Osteoblast (primary cell): ENCODE measurements at regions not wholly inside any gene's neighbourhood (a gene's known extent, or its start where the extent isn't known, plus 50 kb on each side); places are given as distances from the start of the nearest gene placed in this dataset.

ENCODE experiments used
- DNase-seq: peaks from one replicate; pipeline ENCODE4 v3.0.0; 2011; ENCODE audit warnings: low spot score, mixed read lengths; ENCODE audit not compliant: insufficient read length; ENCODE audit errors: missing footprints
- H2AFZ ChIP-seq: 2 replicates; pipeline ENCODE4 v1.6.0; 2011; ENCODE audit warnings: mild to moderate bottlenecking, low read length
- H3K27ac ChIP-seq: 2 replicates; pipeline ENCODE4 v1.5.1; 2011; ENCODE audit warnings: mild to moderate bottlenecking, low read depth, low read length, moderate library complexity
- H3K27me3 ChIP-seq: 2 replicates; pipeline ENCODE4 v1.6.0; 2012; ENCODE audit warnings: mild to moderate bottlenecking, control low read depth, inconsistent platforms, low read length, moderate library complexity; ENCODE audit not compliant: insufficient read depth
- H3K36me3 ChIP-seq: 2 replicates; pipeline ENCODE4 v1.5.1; 2011; ENCODE audit warnings: mild to moderate bottlenecking, low read length, control low read depth, moderate library complexity; ENCODE audit not compliant: insufficient read depth
- H3K4me1 ChIP-seq: 2 replicates; pipeline ENCODE4 v1.5.1; 2011; ENCODE audit warnings: mild to moderate bottlenecking, low read length, control low read depth, moderate library complexity; ENCODE audit not compliant: insufficient read depth
- H3K4me2 ChIP-seq: 2 replicates; pipeline ENCODE4 v1.6.0; 2011; ENCODE audit warnings: mild to moderate bottlenecking, low read length; ENCODE audit not compliant: insufficient read depth
- H3K4me3 ChIP-seq: fragments of 200-600 bp; sonication (generic); 3 replicates; pipeline ENCODE4 v1.5.1; 2012; ENCODE audit warnings: mild to moderate bottlenecking, low read length, inconsistent platforms; ENCODE audit not compliant: insufficient read depth
- H3K79me2 ChIP-seq: 2 replicates; pipeline ENCODE4 v1.6.0; 2012; ENCODE audit warnings: mild to moderate bottlenecking, low read length, control low read depth, inconsistent platforms; ENCODE audit not compliant: insufficient read depth
- H3K9me3 ChIP-seq: 2 replicates; pipeline ENCODE4 v1.5.1; 2011; ENCODE audit warnings: low read depth, low read length, control low read depth
- H4K20me1 ChIP-seq: 2 replicates; pipeline ENCODE4 v1.6.0; 2012; ENCODE audit warnings: mild to moderate bottlenecking, low read length, control low read depth; ENCODE audit not compliant: insufficient read depth
- CTCF ChIP-seq: IDR thresholded peaks from 2 replicates; pipeline ENCODE4 v1.5.1; 2011; ENCODE audit warnings: mild to moderate bottlenecking, low read depth, low read length, moderate library complexity; ENCODE audit errors: extremely low read depth

- Histone ChIP-seq H3K27me3 (peaks cover 27% of the 10 kb centered on the region), H4K20me1 (no peaks in the 10 kb centered on the region), H2AFZ (no peak overlapping the region), H3K4me1 (no peaks in the 10 kb centered on the region), H3K9me3 (no peaks in the 10 kb centered on the region), H3K4me3 (no peak overlapping the region), H3K4me2 (no peak overlapping the region), H3K79me2 (no peaks in the 10 kb centered on the region), H3K36me3 (no peaks in the 10 kb centered on the region), H3K27ac (no peak overlapping the region)
- no peak for DNase-seq
- no peak for TF ChIP-seq CTCF
Observed at GRCh38 chr14:53652068-53652467, 304.6 kb downstream of the BMP4 start.

GRCh38 chr14:53651096-53651740 lies 305.4 kb downstream of the BMP4 start:
- H3K9me3 ChIP-seq, result no peaks in the 10 kb centered on the region
- no peak overlapping the region for H3K4me2 ChIP-seq
- H3K27me3 ChIP-seq, result peaks cover 25% of the 10 kb centered on the region
- no peaks in the 10 kb centered on the region for H3K36me3 ChIP-seq
- no peak overlapping the region for H3K4me3 ChIP-seq
- H3K4me1 ChIP-seq, result no peaks in the 10 kb centered on the region
- no peaks in the 10 kb centered on the region for H3K79me2 ChIP-seq
- DNase-seq, result no peak
- TF ChIP-seq CTCF, result no peak
- no peaks in the 10 kb centered on the region for H4K20me1 ChIP-seq
- no peak overlapping the region for H2AFZ ChIP-seq
- H3K27ac ChIP-seq, result no peak overlapping the region

GRCh38 chr14:53646925-53647324 lies 309.7 kb downstream of the BMP4 start:
- no peak overlapping the region for H3K4me2 ChIP-seq
- H3K27me3 ChIP-seq, result peaks cover 12% of the 10 kb centered on the region
- H3K79me2 ChIP-seq, result no peaks in the 10 kb centered on the region
- no peak overlapping the region for H3K27ac ChIP-seq
- no peak for DNase-seq
- no peak for TF ChIP-seq CTCF
- no peaks in the 10 kb centered on the region for H4K20me1 ChIP-seq
- H3K4me3 ChIP-seq, result no peak overlapping the region
- no peak overlapping the region for H2AFZ ChIP-seq
- no peaks in the 10 kb centered on the region for H3K4me1 ChIP-seq
- no peaks in the 10 kb centered on the region for H3K36me3 ChIP-seq
- H3K9me3 ChIP-seq, result no peaks in the 10 kb centered on the region

- no peaks in the 10 kb centered on the region for H3K36me3 ChIP-seq
- no peak overlapping the region for H3K4me2 ChIP-seq
- no peaks in the 10 kb centered on the region for H3K4me1 ChIP-seq
- no peaks in the 10 kb centered on the region for H3K79me2 ChIP-seq
- no peak for TF ChIP-seq CTCF
- H3K9me3 ChIP-seq, result no peaks in the 10 kb centered on the region
- H2AFZ ChIP-seq, result no peak overlapping the region
- DNase-seq, result no peak
- H3K27ac ChIP-seq, result no peak overlapping the region
- no peak overlapping the region for H3K4me3 ChIP-seq
- H4K20me1 ChIP-seq, result no peaks in the 10 kb centered on the region
- peaks cover 3% of the 10 kb centered on the region for H3K27me3 ChIP-seq
Observed at GRCh38 chr14:53640695-53641094, 315.9 kb downstream of the BMP4 start.
